GM12874 (cell line): ENCODE measurements at regions not wholly inside any gene's neighbourhood (a gene's known extent, or its start where the extent isn't known, plus 50 kb on each side); places are given as distances from the start of the nearest gene placed in this dataset.

Experiments used
- TF ChIP-seq, protein P1 (sequence below): IDR thresholded peaks from 2 replicates; pipeline ENCODE4 v1.5.1; 2011; ENCODE audit warnings: low read depth, mild to moderate bottlenecking, control low read depth, low read length, moderate library complexity; ENCODE audit not compliant: insufficient read depth

- TF ChIP-seq, protein P1, sequence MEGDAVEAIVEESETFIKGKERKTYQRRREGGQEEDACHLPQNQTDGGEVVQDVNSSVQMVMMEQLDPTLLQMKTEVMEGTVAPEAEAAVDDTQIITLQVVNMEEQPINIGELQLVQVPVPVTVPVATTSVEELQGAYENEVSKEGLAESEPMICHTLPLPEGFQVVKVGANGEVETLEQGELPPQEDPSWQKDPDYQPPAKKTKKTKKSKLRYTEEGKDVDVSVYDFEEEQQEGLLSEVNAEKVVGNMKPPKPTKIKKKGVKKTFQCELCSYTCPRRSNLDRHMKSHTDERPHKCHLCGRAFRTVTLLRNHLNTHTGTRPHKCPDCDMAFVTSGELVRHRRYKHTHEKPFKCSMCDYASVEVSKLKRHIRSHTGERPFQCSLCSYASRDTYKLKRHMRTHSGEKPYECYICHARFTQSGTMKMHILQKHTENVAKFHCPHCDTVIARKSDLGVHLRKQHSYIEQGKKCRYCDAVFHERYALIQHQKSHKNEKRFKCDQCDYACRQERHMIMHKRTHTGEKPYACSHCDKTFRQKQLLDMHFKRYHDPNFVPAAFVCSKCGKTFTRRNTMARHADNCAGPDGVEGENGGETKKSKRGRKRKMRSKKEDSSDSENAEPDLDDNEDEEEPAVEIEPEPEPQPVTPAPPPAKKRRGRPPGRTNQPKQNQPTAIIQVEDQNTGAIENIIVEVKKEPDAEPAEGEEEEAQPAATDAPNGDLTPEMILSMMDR = no peak
Measured at GRCh38 chrX:25742334-25742733, 395.8 kb upstream of the MAGEB18 start.

- TF ChIP-seq, protein P1 = no peak
Measured at GRCh38 chrX:25754399-25754798, 383.7 kb upstream of the MAGEB18 start.

DNA sequence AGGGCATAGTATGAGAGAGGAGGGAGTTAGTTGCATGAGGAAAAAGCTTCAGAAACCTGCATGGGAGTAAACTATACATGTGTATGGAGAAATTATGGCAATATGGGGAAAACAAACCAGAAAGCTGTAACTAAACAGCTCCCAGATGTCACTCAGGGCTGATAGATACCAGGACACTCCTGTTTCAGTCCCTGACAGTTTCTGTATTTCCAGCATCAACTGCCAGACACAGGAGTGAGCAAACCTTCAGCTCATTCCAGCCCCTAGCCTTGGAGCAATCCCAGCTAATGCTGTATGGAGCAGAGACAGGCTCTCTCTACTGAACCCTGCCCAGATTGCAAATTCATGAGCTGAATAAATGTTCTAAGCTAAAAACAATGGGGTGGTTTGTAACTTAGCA lies 382.9 kb upstream of the MAGEB18 start:
- TF ChIP-seq, protein P1 = no peak

DNA sequence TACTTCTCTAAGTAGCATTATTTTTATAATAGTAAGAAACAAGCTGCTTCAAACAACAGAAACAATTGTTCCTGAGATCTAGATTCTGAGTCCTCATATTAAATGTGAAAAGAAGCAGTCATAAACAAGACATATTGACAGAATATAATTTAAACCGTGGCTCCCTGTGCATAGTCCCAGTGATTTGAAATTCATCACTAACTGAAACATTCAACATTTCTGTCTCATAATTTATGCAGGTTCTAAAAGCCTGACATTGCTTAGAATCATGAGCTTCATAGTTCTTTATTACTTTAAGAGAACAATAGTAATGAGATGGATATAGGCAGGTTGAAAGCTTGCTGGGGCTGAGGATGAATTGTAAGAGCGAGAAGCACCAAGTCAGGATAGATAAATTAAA lies 375.5 kb upstream of the MAGEB18 start:
- TF ChIP-seq, protein P1 = no peak

- TF ChIP-seq, protein P1 = no peak
Measured at GRCh38 chrX:25805744-25806143, 332.4 kb upstream of the MAGEB18 start.

GRCh38 chrX:25807022-25807421 lies 331.1 kb upstream of the MAGEB18 start:
- TF ChIP-seq, protein P1 = no peak

GRCh38 chrX:25810202-25810601 lies 327.9 kb upstream of the MAGEB18 start:
- TF ChIP-seq, protein P1 = no peak

GRCh38 chrX:25819879-25820278 lies 318.3 kb upstream of the MAGEB18 start:
- TF ChIP-seq, protein P1 = no peak
